Heart right ventricle (tissue), 16 donors: ENCODE measurements at regions not wholly inside any gene's neighbourhood (a gene's known extent, or its start where the extent isn't known, plus 50 kb on each side); places are given as distances from the start of the nearest gene placed in this dataset.

ENCODE experiments used
- ATAC-seq, 8 donors: fragments of 200-7000 bp; cut with Tn5 transposase; one replicate each; pipeline ENCODE4 v1.9.1; 2020; ENCODE audit warnings: mild to moderate bottlenecking in 8 of 8, moderate library complexity in 8 of 8, moderate number of reproducible peaks in 1 of 8
- DNase-seq, 2 donors: peaks; one replicate each; pipeline ENCODE4 v3.0.0-alpha.2; 2020
- H3K27ac ChIP-seq, 10 donors: fragments of 200-600 bp; sonication (generic) in 2 of 10; one replicate each; pipeline versions ENCODE4 v1.5.0 to v1.8.0; 2020 to 2022; ENCODE audit warnings: mild to moderate bottlenecking in 3 of 10
- H3K27me3 ChIP-seq, 7 donors: fragments of 200-600 bp; one replicate each; pipeline ENCODE4 v1.8.0; 2021 to 2022; ENCODE audit warnings: mild to moderate bottlenecking in 2 of 7
- H3K36me3 ChIP-seq, 9 donors: fragments of 200-600 bp; sonication (generic) in 1 of 9; one replicate each; pipeline versions ENCODE4 v1.5.0 to v1.8.0; 2020 to 2022; ENCODE audit warnings: mild to moderate bottlenecking in 2 of 9
- H3K4me1 ChIP-seq, 9 donors: fragments of 200-600 bp; sonication (generic) in 1 of 9; one replicate each; pipeline versions ENCODE4 v1.5.0 to v1.8.0; 2020 to 2022; ENCODE audit warnings: mild to moderate bottlenecking in 4 of 9
- H3K4me3 ChIP-seq, 10 donors: fragments of 200-600 bp; sonication (generic) in 2 of 10; one replicate each; pipeline versions ENCODE4 v1.5.0 to v1.8.0; 2020 to 2022; ENCODE audit warnings: mild to moderate bottlenecking in 7 of 10, moderate library complexity in 2 of 10
- H3K9me3 ChIP-seq, 11 donors: fragments of 200-600 bp in 10 of 11; sonication (generic) in 2 of 11; one replicate each; pipeline versions ENCODE4 v1.5.0 to v1.8.0; 2013 to 2022; ENCODE audit warnings: mild to moderate bottlenecking in 2 of 11, control low read depth in 1 of 11, moderate library complexity in 1 of 11
- WGBS, 2 donors: extraction: QIAGEN DNeasy Blood & Tissue Kit; methylation state at CpG; one replicate each; pipeline ENCODE4 v1.1.7; 2013; ENCODE audit warnings: inconsistent platforms in 1 of 2; 5-methylcytosine and 5-hydroxymethylcytosine counted together
- intact Hi-C, 10 donors: fragments of 100-400 bp; cut with DNase I; formaldehyde crosslinking; loops; one replicate each; pipeline versions ENCODE4 v1.11.1 to v1.14.2; 2022
- TF ChIP-seq, protein P1 (sequence below), 9 donors: fragments of 200-600 bp; sonication (generic) in 2 of 9; IDR thresholded peaks; one replicate each; pipeline versions ENCODE4 v1.5.0 to v1.8.0; 2021 to 2022; ENCODE audit warnings: antibody characterized with exemption in 9 of 9, mild to moderate bottlenecking in 5 of 9, moderate library complexity in 1 of 9
- donor health status: Arrhythmogenic right ventricular cardiomyopathy.
- donor health status: ischemic (EF 13 %, LVEDD 7.1; RV severe dilation, severe dysfunction).
- donor health status: healthy with polysubstance abuse.
- donor health status: DM: no; HTN: yes; CAD: no.
- donor health status: DM: no; HTN: no; CAD: no.
- donor health status: ischemic (EF 25% LVEDD 6.9; RV normal size, moderate dysfunction).
- donor health status: ischemic (EF 25% LVEDD 5.7; RV mildly dilated, moderate dysfunction).
- donor health status: healthy.
- donor health status: DM: yes; HTN: yes; CAD: no.
- donor health status: Ischemic cardiomyopathy.
- donor health status: ischemic (EF 35%, LVEDD 5.7; RV mildly dilated, moderate dysfunction).
- donor health status: nonischemic (EF 11% LVEDD 7.7; RV severe dilation, severe dysfunction).
- donor health status: DM: yes; HTN: yes; CAD: no.
- donor health status: PGD.
- donor health status: ischemic (EF 29% LVEDD 5.4; RV normal size, mild dysfunction).
- donor health status: nonischemic (EF 23%, LVEDD 6.1; RV moderate dilation, normal function).

DNA sequence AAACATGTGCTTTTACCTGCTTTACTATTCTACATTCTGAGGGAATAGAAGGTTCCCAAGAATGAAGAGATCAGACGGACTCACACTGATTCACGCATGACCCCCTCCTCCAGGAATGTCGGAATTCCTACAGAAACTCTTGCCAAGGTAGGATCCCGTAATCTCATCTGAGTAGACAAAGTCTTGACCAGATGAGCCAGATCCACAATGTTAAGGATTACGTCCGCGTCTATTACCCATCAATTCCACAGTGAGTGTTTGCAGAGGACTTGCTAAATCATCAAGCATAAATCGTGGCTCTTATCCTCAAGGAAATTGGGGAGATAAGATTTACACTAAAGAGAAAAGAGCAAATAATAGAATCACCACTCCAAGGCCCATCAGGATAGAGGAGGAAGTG, 245.9 kb upstream of the FOXQ1 start:
- intact Hi-C loops = no loop called here
- Histone ChIP-seq H3K9me3 (no peaks in the 10 kb centered on the region), H3K27me3 (peaks cover 0 to 23% (median 0%) of the 10 kb centered on the region in 7 donors), H3K27ac (no peak overlapping the region), H3K4me1 (peaks cover 0 to 8% (median 0%) of the 10 kb centered on the region in 9 donors), H3K4me3 (no peak overlapping the region), H3K36me3 (no peaks in the 10 kb centered on the region)
- 82% methylated on average over 8 of the region's 8 CpGs for WGBS, 2 donors
- no peak for ATAC-seq
- TF ChIP-seq, protein P1, sequence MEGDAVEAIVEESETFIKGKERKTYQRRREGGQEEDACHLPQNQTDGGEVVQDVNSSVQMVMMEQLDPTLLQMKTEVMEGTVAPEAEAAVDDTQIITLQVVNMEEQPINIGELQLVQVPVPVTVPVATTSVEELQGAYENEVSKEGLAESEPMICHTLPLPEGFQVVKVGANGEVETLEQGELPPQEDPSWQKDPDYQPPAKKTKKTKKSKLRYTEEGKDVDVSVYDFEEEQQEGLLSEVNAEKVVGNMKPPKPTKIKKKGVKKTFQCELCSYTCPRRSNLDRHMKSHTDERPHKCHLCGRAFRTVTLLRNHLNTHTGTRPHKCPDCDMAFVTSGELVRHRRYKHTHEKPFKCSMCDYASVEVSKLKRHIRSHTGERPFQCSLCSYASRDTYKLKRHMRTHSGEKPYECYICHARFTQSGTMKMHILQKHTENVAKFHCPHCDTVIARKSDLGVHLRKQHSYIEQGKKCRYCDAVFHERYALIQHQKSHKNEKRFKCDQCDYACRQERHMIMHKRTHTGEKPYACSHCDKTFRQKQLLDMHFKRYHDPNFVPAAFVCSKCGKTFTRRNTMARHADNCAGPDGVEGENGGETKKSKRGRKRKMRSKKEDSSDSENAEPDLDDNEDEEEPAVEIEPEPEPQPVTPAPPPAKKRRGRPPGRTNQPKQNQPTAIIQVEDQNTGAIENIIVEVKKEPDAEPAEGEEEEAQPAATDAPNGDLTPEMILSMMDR (IDR thresholded peaks at IDR 0.05) = no peak
- no peak for DNase-seq

- Histone ChIP-seq H3K36me3 (no peaks in the 10 kb centered on the region), H3K4me3 (no peak overlapping the region), H3K9me3 (no peaks in the 10 kb centered on the region), H3K4me1 (no peaks in the 10 kb centered on the region), H3K27ac (no peak overlapping the region), H3K27me3 (peaks cover 0 to 19% (median 0%) of the 10 kb centered on the region in 7 donors)
- TF ChIP-seq, protein P1 (IDR thresholded peaks at IDR 0.05) = no peak
- no peak for DNase-seq
- no peak for ATAC-seq
- WGBS, 2 donors = 78 to 83% methylated on average over 13 of the region's 13 CpGs
- intact Hi-C loops = no loop called here
These were observed 248.1 kb upstream of the FOXQ1 start for GRCh38 chr6:1063671-1064355.

DNA sequence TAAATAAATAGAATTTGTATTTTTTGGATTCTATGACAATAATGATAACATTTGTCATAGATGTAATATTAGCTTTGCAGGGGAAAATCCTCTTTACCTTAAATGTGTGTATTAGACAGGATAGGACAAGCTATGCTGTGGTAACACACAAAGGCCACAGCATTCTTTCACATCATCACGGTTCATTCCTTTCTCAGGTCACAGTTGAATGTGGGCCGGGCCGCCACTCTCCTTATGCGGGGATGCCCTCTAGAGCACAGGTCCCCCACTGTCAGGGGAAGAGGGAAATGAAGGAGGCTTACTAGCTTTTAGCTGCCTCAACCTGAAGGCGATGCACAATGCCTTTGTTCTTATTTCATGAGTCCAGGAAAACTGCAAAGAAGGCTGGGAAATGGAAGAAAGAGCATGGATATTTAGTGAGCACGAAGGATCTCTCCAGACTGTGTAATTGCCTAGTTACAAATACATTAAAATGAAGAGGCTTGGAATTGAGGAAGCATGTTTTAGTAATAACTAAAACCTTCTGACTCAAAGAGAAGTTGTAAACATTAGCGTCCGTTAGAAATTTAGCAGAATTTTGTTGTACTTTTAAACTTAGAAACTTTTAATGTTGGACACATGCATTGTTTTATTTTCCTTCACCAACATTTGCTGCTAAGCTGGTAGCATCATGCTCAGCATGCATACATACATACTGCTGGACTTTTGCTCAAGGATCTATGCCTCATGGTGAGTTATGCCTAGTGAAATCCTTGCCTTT, 248.9 kb upstream of the FOXQ1 start:
- no peak for ATAC-seq
- H3K9me3 ChIP-seq = no peaks in the 10 kb centered on the region
- H3K27me3 ChIP-seq = peaks cover 0 to 25% (median 0%) of the 10 kb centered on the region in 7 donors
- TF ChIP-seq, protein P1 (IDR thresholded peaks at IDR 0.05) = no peak
- intact Hi-C loops = no loop called here
- no peak overlapping the region for H3K4me3 ChIP-seq
- WGBS, 2 donors = 80 to 83% methylated on average over 8 of the region's 8 CpGs
- DNase-seq = no peak
- H3K27ac ChIP-seq = no peak overlapping the region
- no peaks in the 10 kb centered on the region for H3K36me3 ChIP-seq
- no peaks in the 10 kb centered on the region for H3K4me1 ChIP-seq

DNA sequence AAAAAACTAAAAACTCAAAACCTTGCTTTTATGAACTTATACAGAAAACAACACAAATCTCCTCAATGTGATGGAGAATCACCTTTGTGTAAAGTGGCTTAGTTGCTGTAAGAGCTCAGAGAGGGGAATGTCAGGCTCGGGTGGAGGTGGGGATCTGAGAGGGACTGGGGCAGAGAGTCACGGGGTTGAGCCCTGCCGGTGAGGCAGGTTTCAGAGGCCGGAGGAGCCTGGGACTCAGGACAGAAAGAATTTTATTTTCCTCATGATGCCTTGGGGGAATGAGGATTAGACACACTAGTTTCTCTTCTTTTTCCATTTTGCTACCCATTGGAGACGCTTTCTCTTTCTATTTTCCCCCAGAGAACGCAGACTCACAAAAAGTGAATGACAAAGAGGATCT, 252.3 kb upstream of the FOXQ1 start:
- no peak for ATAC-seq
- intact Hi-C loops = no loop called here
- H3K9me3 ChIP-seq = no peaks in the 10 kb centered on the region
- TF ChIP-seq, protein P1 (IDR thresholded peaks at IDR 0.05) = no peak
- peaks cover 0 to 45% (median 4%) of the 10 kb centered on the region in 7 donors for H3K27me3 ChIP-seq
- no peak overlapping the region for H3K4me3 ChIP-seq
- H3K27ac ChIP-seq = no peak overlapping the region
- no peaks in the 10 kb centered on the region for H3K36me3 ChIP-seq
- WGBS, 2 donors = 73 to 78% methylated on average over 6 of the region's 6 CpGs
- no peak for DNase-seq
- H3K4me1 ChIP-seq = no peaks in the 10 kb centered on the region
